ENCODE measurements at regions not wholly inside any gene's neighbourhood (a gene's known extent, or its start where the extent isn't known, plus 50 kb on each side); places are given as distances from the start of the nearest gene placed in this dataset.

DNA sequence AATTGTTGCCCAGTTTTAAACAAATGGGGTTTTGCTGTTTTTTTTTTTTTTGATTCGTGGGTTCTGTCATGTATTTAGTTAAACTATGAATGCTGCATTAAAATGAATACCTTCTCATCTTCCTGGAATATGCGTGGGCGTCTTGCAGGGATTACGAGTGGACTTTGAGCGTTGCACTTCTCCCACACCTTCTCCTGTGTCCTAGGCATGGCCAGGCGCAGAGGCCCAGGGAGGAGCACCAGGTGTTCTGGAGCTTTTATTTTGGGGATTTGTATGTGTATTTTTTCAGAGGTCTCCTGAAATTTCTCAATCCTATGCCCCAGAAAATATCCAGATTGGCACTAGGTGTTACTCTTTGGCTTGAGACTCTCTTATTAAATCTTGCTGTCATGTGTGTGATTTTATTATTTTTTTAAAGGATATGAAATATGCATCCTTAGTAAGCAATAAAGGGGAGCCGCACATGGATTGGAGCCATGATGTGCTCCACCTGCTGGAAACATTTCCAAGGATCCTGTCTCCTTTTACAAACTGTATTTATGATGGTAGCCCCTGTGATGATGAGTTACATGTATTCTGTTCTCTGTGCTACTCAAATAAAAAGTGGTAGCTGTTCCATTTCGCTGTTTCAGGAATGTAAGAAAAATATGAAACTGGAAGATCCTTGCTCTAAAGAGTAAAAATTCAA, 482.2 kb upstream of the KLF6 start:
- H2AFZ ChIP-seq: no peak overlapping the region

DNA sequence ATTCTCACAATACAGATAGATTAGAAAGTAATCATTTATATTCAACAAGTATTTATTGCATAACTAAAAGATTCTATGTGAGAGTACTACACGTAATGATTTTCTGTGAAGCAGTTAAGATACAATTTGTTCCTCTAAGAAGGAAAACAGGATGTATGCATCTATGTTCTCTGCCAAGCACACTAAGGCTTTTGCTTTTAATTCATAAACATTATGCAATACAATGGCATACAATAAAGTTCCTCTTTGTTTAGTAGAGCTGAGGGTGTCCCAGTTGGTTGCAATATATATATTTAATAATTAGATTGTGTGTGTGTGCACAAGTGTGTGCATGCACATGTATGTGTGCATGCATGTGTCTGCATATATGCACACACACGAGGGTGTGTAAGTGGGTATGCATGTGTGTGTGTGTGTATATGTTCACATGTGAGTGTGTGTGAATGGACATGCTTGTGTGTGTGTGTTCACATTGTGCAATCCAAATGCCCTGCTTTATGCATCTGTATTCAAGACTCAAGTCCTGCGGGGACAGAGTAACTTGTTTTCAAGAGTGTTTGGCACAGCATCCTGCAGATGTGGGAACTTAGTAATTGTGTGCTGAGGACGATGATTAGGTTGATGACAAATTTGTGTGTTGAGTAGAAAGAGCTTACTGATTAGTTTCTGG, 481.5 kb upstream of the KLF6 start:
- Histone ChIP-seq H3K9me3 (ENCODE audit: low read depth) (no peaks in the 10 kb centered on the region), H3K4me2 (no peak overlapping the region), H3K27ac (no peak overlapping the region), H3K4me3 (no peak overlapping the region), H3K4me1 (ENCODE audit: insufficient read depth) (peaks cover 4% of the 10 kb centered on the region), H2AFZ (no peak overlapping the region), H3K9me2 (replicated peaks; ENCODE audit: insufficient read depth) (no peaks in the 10 kb centered on the region), H3K36me3 (replicated peaks; ENCODE audit: insufficient read depth, low read depth) (no peaks in the 10 kb centered on the region), H3K79me2 (no peaks in the 10 kb centered on the region), H3K27me3 (no peaks in the 10 kb centered on the region), H4K20me1 (ENCODE audit: insufficient read depth, poor library complexity, severe bottlenecking) (no peaks in the 10 kb centered on the region)
- WGBS (ENCODE audit: low lambda C conversion rate, missing lambda C conversion rate): 75% methylated on average over 4 of the region's 4 CpGs
- TF ChIP-seq EZH2phosphoT487 (IDR thresholded peaks at IDR 0.05; ENCODE audit: low read depth, severe bottlenecking, unreplicated experiment) (no peak), EZH2 (IDR thresholded peaks at IDR 0.05; ENCODE audit: borderline replicate concordance) (no peak)
- TF ChIP-seq, protein P1, sequence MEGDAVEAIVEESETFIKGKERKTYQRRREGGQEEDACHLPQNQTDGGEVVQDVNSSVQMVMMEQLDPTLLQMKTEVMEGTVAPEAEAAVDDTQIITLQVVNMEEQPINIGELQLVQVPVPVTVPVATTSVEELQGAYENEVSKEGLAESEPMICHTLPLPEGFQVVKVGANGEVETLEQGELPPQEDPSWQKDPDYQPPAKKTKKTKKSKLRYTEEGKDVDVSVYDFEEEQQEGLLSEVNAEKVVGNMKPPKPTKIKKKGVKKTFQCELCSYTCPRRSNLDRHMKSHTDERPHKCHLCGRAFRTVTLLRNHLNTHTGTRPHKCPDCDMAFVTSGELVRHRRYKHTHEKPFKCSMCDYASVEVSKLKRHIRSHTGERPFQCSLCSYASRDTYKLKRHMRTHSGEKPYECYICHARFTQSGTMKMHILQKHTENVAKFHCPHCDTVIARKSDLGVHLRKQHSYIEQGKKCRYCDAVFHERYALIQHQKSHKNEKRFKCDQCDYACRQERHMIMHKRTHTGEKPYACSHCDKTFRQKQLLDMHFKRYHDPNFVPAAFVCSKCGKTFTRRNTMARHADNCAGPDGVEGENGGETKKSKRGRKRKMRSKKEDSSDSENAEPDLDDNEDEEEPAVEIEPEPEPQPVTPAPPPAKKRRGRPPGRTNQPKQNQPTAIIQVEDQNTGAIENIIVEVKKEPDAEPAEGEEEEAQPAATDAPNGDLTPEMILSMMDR (IDR thresholded peaks at IDR 0.05; ENCODE audit: poor library complexity): no peak
- DNase-seq (ENCODE audit: low spot score): no peak

More for the DNA sequence above, 482.2 kb upstream of the KLF6 start:
- no peaks in the 10 kb centered on the region for H3K79me2 ChIP-seq
- peaks cover 4% of the 10 kb centered on the region for H3K4me1 ChIP-seq (ENCODE audit: insufficient read depth)
- H3K27ac ChIP-seq: no peak overlapping the region
- 85% methylated on average over 8 of the region's 8 CpGs for WGBS (ENCODE audit: low lambda C conversion rate, missing lambda C conversion rate)
- H3K27me3 ChIP-seq: no peaks in the 10 kb centered on the region
- no peak overlapping the region for H3K4me2 ChIP-seq
- DNase-seq (ENCODE audit: low spot score): no peak
- no peaks in the 10 kb centered on the region for H4K20me1 ChIP-seq (ENCODE audit: insufficient read depth, poor library complexity, severe bottlenecking)
- TF ChIP-seq, protein P1 (IDR thresholded peaks at IDR 0.05; ENCODE audit: poor library complexity): peak; percentile 30
- TF ChIP-seq EZH2 (IDR thresholded peaks at IDR 0.05; ENCODE audit: borderline replicate concordance) (no peak), EZH2phosphoT487 (IDR thresholded peaks at IDR 0.05; ENCODE audit: low read depth, severe bottlenecking, unreplicated experiment) (no peak)
- no peaks in the 10 kb centered on the region for H3K9me3 ChIP-seq (ENCODE audit: low read depth)
- no peaks in the 10 kb centered on the region for H3K36me3 ChIP-seq (replicated peaks; ENCODE audit: insufficient read depth, low read depth)
- H3K4me3 ChIP-seq: no peak overlapping the region
- H3K9me2 ChIP-seq (replicated peaks; ENCODE audit: insufficient read depth): no peaks in the 10 kb centered on the region

DNA sequence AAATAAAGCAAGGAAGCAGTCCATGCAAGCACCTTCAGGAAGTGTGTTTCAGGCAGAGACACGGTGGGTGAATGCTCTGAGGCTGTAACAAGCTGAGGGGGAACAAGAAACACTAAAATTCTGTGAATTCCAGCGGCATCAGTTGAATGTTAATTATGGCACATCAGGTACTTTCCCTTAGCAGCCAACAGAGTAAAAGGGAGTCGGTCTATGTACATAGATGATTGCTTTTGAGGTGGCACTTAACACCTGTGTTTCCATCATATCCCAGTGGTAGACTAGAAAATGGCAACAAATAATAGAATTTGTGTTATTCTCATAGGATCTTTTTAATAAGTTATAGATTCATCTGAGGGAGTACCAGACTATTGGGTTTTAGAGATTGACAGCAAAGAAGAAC, 481.0 kb upstream of the KLF6 start:
- Histone ChIP-seq H3K4me1 (ENCODE audit: insufficient read depth) (peaks cover 4% of the 10 kb centered on the region), H3K27me3 (no peaks in the 10 kb centered on the region), H3K27ac (no peak overlapping the region), H4K20me1 (ENCODE audit: insufficient read depth, poor library complexity, severe bottlenecking) (no peaks in the 10 kb centered on the region), H3K4me2 (no peak overlapping the region), H3K4me3 (no peak overlapping the region), H2AFZ (no peak overlapping the region), H3K36me3 (replicated peaks; ENCODE audit: insufficient read depth, low read depth) (no peaks in the 10 kb centered on the region), H3K9me2 (replicated peaks; ENCODE audit: insufficient read depth) (no peaks in the 10 kb centered on the region), H3K9me3 (ENCODE audit: low read depth) (no peaks in the 10 kb centered on the region), H3K79me2 (no peaks in the 10 kb centered on the region)
- no peak for TF ChIP-seq EZH2phosphoT487 (IDR thresholded peaks at IDR 0.05; ENCODE audit: low read depth, severe bottlenecking, unreplicated experiment)
- no peak for TF ChIP-seq EZH2 (IDR thresholded peaks at IDR 0.05; ENCODE audit: borderline replicate concordance)
- TF ChIP-seq, protein P1 (IDR thresholded peaks at IDR 0.05; ENCODE audit: poor library complexity): no peak
- WGBS (ENCODE audit: low lambda C conversion rate, missing lambda C conversion rate): 90% methylated on average over 3 of the region's 3 CpGs
- DNase-seq (ENCODE audit: low spot score): no peak
